IMR-90 (cell line): ENCODE measurements at regions not wholly inside any gene's neighbourhood (a gene's known extent, or its start where the extent isn't known, plus 50 kb on each side); places are given as distances from the start of the nearest gene placed in this dataset.

Experiments used
- BHLHE40 ChIP-seq: fragments of 150-350 bp; IDR thresholded peaks from 2 replicates; pipeline ENCODE4 v1.6.1; 2016; ENCODE audit warnings: mild to moderate bottlenecking, low read depth, low read length
- CEBPB ChIP-seq: IDR thresholded peaks from 2 replicates; pipeline ENCODE4 v1.6.1; 2012; ENCODE audit warnings: low read depth, low read length, improper control_type of control experiment
- CTCF ChIP-seq: conservative IDR thresholded peaks from 2 replicates; pipeline ENCODE4 v1.5.1; 2012; ENCODE audit warnings: mild to moderate bottlenecking, low read depth, low read length, improper control_type of control experiment
- MAFK ChIP-seq: IDR thresholded peaks from 2 replicates; pipeline ENCODE4 v1.6.1; 2012; ENCODE audit warnings: low read depth, low read length, improper control_type of control experiment
- MAZ ChIP-seq: IDR thresholded peaks from 2 replicates; pipeline ENCODE4 v1.6.1; 2012; ENCODE audit warnings: low read depth, mild to moderate bottlenecking, low read length, improper control_type of control experiment, moderate library complexity, borderline replicate concordance
- MXI1 ChIP-seq: IDR thresholded peaks from 2 replicates; pipeline ENCODE4 v1.6.1; 2012; ENCODE audit warnings: low read depth, mild to moderate bottlenecking, low read length, moderate library complexity, borderline replicate concordance
- NFE2L2 ChIP-seq: fragments of 150-350 bp; IDR thresholded peaks from 2 replicates; pipeline ENCODE4 v1.6.1; 2016; ENCODE audit warnings: low read depth, mild to moderate bottlenecking, low read length
- POLR2A ChIP-seq: IDR thresholded peaks from 2 replicates; pipeline ENCODE4 v1.6.1; 2012; ENCODE audit warnings: mild to moderate bottlenecking, low read depth, low read length
- RAD21 ChIP-seq: IDR thresholded peaks from 2 replicates; pipeline ENCODE4 v1.6.1; 2012; ENCODE audit warnings: low read length, improper control_type of control experiment
- RCOR1 ChIP-seq: IDR thresholded peaks from 2 replicates; pipeline ENCODE4 v1.6.1; 2012; ENCODE audit warnings: mild to moderate bottlenecking, low read length, improper control_type of control experiment; ENCODE audit not compliant: insufficient replicate concordance
- RFX5 ChIP-seq: IDR thresholded peaks from 2 replicates; pipeline ENCODE4 v1.8.0; 2012; ENCODE audit warnings: low read depth, mild to moderate bottlenecking, low read length, moderate library complexity
- SMC3 ChIP-seq: fragments of 150-350 bp; IDR thresholded peaks from 2 replicates; pipeline ENCODE4 v1.6.1; 2016; ENCODE audit warnings: low read depth, mild to moderate bottlenecking, antibody characterized with exemption, low read length, moderate library complexity

GRCh38 chr3:55166576-55167555 lies 239.0 kb upstream of the LRTM1 start:
- TF ChIP-seq RCOR1 (peak; percentile 13), SMC3 (no peak), NFE2L2 (no peak), CTCF (no peak), RAD21 (peak; percentile 31), RFX5 (no peak), POLR2A (no peak; the same call in 1 of the 2 replicates), CEBPB (no peak), MXI1 (no peak), MAZ (no peak), MAFK (no peak), BHLHE40 (no peak)
